NB4 (cell line): ENCODE measurements at regions not wholly inside any gene's neighbourhood (a gene's known extent, or its start where the extent isn't known, plus 50 kb on each side); places are given as distances from the start of the nearest gene placed in this dataset.

Source experiments
- DNase-seq: peaks from one replicate; pipeline ENCODE4 v3.0.0; 2010; ENCODE audit warnings: low read depth
- H3K4me3 ChIP-seq: one replicate; pipeline ENCODE4 v1.5.1; 2011; ENCODE audit warnings: mild to moderate bottlenecking, low read depth, low read length, moderate library complexity
- CTCF ChIP-seq: IDR thresholded peaks from one replicate; pipeline ENCODE4 v1.5.1; 2012; ENCODE audit warnings: low read depth, low read length
- MAX ChIP-seq: IDR thresholded peaks from 2 replicates; pipeline ENCODE4 v1.6.1; 2011; ENCODE audit warnings: low read depth, low read length
- MYC ChIP-seq: IDR thresholded peaks from 2 replicates; pipeline ENCODE4 v1.6.1; 2011; ENCODE audit warnings: low read depth, low read length
- POLR2A ChIP-seq: IDR thresholded peaks from 2 replicates; pipeline ENCODE4 v1.6.1; 2011; ENCODE audit warnings: mild to moderate bottlenecking; ENCODE audit not compliant: insufficient read length; ENCODE audit errors: extremely low read depth

DNA sequence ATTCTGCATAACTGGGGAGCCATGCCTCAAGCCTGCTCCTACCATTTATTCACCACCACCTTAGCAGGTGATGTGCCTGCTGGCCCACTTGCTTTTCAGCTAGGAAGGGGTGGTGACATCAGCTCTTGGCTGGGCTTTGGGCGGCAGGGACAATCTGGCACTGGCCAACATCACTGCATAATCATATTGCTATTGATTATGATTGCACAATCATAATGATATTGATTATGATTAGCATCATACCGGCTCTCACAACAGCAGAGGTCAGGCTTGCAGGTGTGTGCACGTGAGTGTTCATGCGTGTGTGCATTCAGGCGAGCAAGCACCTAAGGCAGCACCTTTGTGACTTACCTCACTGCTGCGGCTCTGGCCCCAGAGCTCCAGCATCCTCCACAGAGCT lies 273.8 kb downstream of the AJAP1 start:
- DNase-seq = no peak
- TF ChIP-seq CTCF = no peak
- TF ChIP-seq MAX = no peak
- no peak for TF ChIP-seq MYC
- no peak for TF ChIP-seq POLR2A
- no peak overlapping the region for H3K4me3 ChIP-seq

- no peak for TF ChIP-seq MAX
- no peak for TF ChIP-seq MYC
- no peak for TF ChIP-seq CTCF
- TF ChIP-seq POLR2A = no peak
- no peak overlapping the region for H3K4me3 ChIP-seq
These were observed 269.9 kb downstream of the AJAP1 start for GRCh38 chr1:4924356-4924755.

GRCh38 chr1:4916610-4917009 lies 262.2 kb downstream of the AJAP1 start:
- H3K4me3 ChIP-seq = no peak overlapping the region
- TF ChIP-seq MYC = no peak
- TF ChIP-seq MAX = no peak
- TF ChIP-seq POLR2A = no peak
- no peak for TF ChIP-seq CTCF
- no peak for DNase-seq

More at GRCh38 chr1:4924356-4924755, 269.9 kb downstream of the AJAP1 start:
- no peak for DNase-seq

GRCh38 chr1:4915154-4915553 lies 260.7 kb downstream of the AJAP1 start:
- TF ChIP-seq MYC = no peak
- no peak for TF ChIP-seq MAX
- TF ChIP-seq CTCF = no peak
- TF ChIP-seq POLR2A = no peak
- DNase-seq = no peak
- H3K4me3 ChIP-seq = no peak overlapping the region

DNA sequence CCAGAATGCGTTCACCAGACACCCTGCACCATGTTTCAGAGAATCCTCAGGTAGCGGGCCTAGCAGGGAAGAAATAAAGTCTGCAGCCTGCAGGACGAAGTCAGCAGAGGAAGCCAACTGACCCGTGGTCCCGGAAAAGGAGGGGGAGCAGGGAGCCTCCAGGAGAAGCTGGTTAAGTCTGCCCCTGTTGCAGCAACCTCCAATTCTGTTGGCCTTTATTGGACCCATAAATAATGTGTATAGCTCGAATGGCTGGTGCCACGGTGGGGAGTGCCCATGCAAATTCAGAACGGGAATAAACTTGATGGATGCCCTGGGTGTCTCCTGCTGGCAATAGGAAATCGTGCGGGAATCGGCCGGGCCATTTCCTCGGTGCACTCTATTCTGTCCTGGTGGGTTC lies 254.1 kb downstream of the AJAP1 start:
- TF ChIP-seq POLR2A (no peak), MYC (no peak), CTCF (no peak), MAX (no peak)
- DNase-seq = no peak
- H3K4me3 ChIP-seq = no peak overlapping the region

DNA sequence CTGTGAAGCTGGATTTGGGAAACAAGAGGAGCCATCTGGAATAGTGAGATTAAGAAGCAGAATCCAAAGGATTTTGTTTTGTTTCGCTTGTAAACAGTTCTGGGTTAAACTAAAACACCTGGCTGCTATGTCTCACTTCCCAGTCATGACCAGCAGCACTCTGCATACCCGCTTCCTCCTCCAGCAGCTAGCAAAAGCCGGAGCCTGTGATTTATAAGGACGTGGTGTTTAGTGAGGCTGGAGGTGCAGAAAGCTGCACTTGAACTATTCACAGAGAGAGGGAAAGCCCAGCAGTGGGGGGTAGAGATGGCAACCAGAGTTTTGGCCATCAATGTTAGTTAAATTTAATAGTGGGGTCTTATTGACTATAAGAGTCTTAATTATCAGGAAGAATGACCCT lies 240.2 kb downstream of the AJAP1 start:
- no peak for TF ChIP-seq POLR2A
- TF ChIP-seq CTCF = no peak
- TF ChIP-seq MYC = no peak
- no peak for TF ChIP-seq MAX
- no peak overlapping the region for H3K4me3 ChIP-seq
- DNase-seq = no peak
